Fibroblast of the aortic adventitia (primary cell): ENCODE measurements at regions not wholly inside any gene's neighbourhood (a gene's known extent, or its start where the extent isn't known, plus 50 kb on each side); places are given as distances from the start of the nearest gene placed in this dataset.
A peak's percentile ranks its signal among the peaks of the same experiment; 100 is the strongest.

ENCODE experiments used
- DNase-seq: peaks from one replicate; pipeline ENCODE4 v3.0.0-alpha.2; 2010; ENCODE audit warnings: low read depth
- H3K4me3 ChIP-seq: 2 replicates; pipeline ENCODE4 v1.5.1; 2011; ENCODE audit warnings: low read depth, mild to moderate bottlenecking, control low read depth, low read length, moderate library complexity
- CTCF ChIP-seq: IDR thresholded peaks from 2 replicates; pipeline ENCODE4 v1.5.1; 2011; ENCODE audit warnings: mild to moderate bottlenecking, low read length, control low read depth, inconsistent platforms; ENCODE audit not compliant: insufficient read depth

- no peak overlapping the region for H3K4me3 ChIP-seq
- no peak for TF ChIP-seq CTCF
- DNase-seq, result no peak
Measured at GRCh38 chr12:93127107-93127560, 198.0 kb upstream of the EEA1 start.

GRCh38 chr12:93127582-93128331 lies 198.7 kb upstream of the EEA1 start:
- peak; percentile 88 for DNase-seq
- TF ChIP-seq CTCF, result peak; percentile 35
- no peak overlapping the region for H3K4me3 ChIP-seq

GRCh38 chr12:93128332-93128707 lies 199.2 kb upstream of the EEA1 start:
- DNase-seq, result no peak
- no peak overlapping the region for H3K4me3 ChIP-seq
- no peak for TF ChIP-seq CTCF

GRCh38 chr12:93130366-93131054 lies 201.4 kb upstream of the EEA1 start:
- no peak for DNase-seq
- no peak for TF ChIP-seq CTCF
- no peak overlapping the region for H3K4me3 ChIP-seq

GRCh38 chr12:93133361-93133760 lies 204.3 kb upstream of the EEA1 start:
- no peak for DNase-seq
- TF ChIP-seq CTCF, result no peak
- H3K4me3 ChIP-seq, result no peak overlapping the region

GRCh38 chr12:93134175-93134890 lies 205.2 kb upstream of the EEA1 start:
- no peak overlapping the region for H3K4me3 ChIP-seq
- no peak for TF ChIP-seq CTCF
- no peak for DNase-seq
